ENCODE measurements at regions not wholly inside any gene's neighbourhood (a gene's known extent, or its start where the extent isn't known, plus 50 kb on each side); places are given as distances from the start of the nearest gene placed in this dataset.
A peak's percentile ranks its signal among the peaks of the same experiment; 100 is the strongest.

DNA sequence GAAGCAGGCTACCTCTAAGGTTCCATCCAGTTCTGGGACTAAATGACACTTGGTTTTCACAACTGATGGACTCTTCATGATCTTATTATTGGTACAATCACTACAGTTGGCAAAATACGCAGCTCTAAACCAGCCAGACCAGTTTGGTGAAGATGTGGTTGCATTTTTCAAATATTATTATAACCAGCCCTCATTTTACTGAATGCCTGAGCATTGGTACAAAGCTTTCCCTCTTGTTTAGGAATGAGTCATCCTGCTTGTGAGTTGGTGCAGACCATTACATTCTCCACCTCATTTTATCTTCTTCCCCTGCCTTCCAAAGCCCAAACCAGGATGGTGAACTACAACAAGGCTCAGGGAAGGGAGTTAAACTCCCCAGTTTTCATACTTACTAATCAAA, 223.1 kb downstream of the KDR start:
- DNase-seq, result peak; percentile 2 to 48
- H3K4me3 ChIP-seq, result no peak overlapping the region
- ChIA-PET CTCF (no interaction called here), POLR2A (ENCODE audit: unreplicated experiment) (no interaction called here)
- H3F3A ChIP-seq (ENCODE audit: insufficient read depth, low read depth), result no peaks in the 10 kb centered on the region
- TF ChIP-seq CTCF (conservative IDR thresholded peaks at IDR 0.05), result no peak
- no peak for TF ChIP-seq EZH2 (IDR thresholded peaks at IDR 0.05; ENCODE audit: low read depth)
- no peak overlapping the region for H2AFZ ChIP-seq
- no peaks in the 10 kb centered on the region for H3K79me2 ChIP-seq (ENCODE audit: low read depth)
- no peaks in the 10 kb centered on the region for H3K9me3 ChIP-seq (ENCODE audit: insufficient read depth, low read depth)
- no peak overlapping the region for H3K27ac ChIP-seq
- H3K4me1 ChIP-seq (replicated peaks; ENCODE audit: insufficient read depth), result no peaks in the 10 kb centered on the region
- BruUV-seq (replicated peaks), result no TSS peak
- intact Hi-C loops (cut with micrococcal nuclease; ENCODE audit: unreplicated experiment), result no loop called here
- H3K27me3 ChIP-seq (ENCODE audit: insufficient read depth, low read depth), result no peaks in the 10 kb centered on the region
- H3K9me2 ChIP-seq (ENCODE audit: insufficient read depth), result no peaks in the 10 kb centered on the region
- no peaks in the 10 kb centered on the region for H4K20me1 ChIP-seq (ENCODE audit: insufficient read depth)
- H3K4me2 ChIP-seq, result no peak overlapping the region
- no peaks in the 10 kb centered on the region for H3K36me3 ChIP-seq (ENCODE audit: low read depth)

DNA sequence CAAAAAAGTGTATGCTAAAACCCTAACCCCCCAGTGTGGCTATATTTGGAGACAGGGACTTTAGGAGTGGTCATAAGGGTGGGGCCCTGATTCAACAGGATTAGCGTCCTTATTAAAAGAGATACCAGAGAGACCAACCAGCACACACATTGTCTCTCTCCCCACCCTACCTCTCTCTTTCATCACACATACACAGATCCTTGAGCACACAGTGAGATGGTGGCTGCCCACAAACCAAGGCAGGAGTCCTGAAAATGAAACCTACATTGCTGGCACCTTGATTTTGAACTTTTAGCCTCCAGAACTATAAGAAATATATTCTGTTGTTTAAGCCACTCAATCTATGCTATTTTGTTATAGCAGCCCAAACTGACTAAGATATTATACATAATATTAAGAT, 224.2 kb downstream of the KDR start:
- Histone ChIP-seq H3K27ac (no peak overlapping the region), H2AFZ (no peak overlapping the region), H3K4me3 (no peak overlapping the region), H3K9me3 (ENCODE audit: insufficient read depth, low read depth) (no peaks in the 10 kb centered on the region), H4K20me1 (ENCODE audit: insufficient read depth) (no peaks in the 10 kb centered on the region), H3K4me1 (replicated peaks; ENCODE audit: insufficient read depth) (no peaks in the 10 kb centered on the region), H3K79me2 (ENCODE audit: low read depth) (no peaks in the 10 kb centered on the region), H3K27me3 (ENCODE audit: insufficient read depth, low read depth) (no peaks in the 10 kb centered on the region), H3K36me3 (ENCODE audit: low read depth) (no peaks in the 10 kb centered on the region), H3F3A (ENCODE audit: insufficient read depth, low read depth) (no peaks in the 10 kb centered on the region), H3K9me2 (ENCODE audit: insufficient read depth) (no peaks in the 10 kb centered on the region), H3K4me2 (no peak overlapping the region)
- ChIA-PET CTCF (no interaction called here), POLR2A (ENCODE audit: unreplicated experiment) (no interaction called here)
- no peak for TF ChIP-seq CTCF (conservative IDR thresholded peaks at IDR 0.05)
- no peak for TF ChIP-seq EZH2 (IDR thresholded peaks at IDR 0.05; ENCODE audit: low read depth)
- DNase-seq, result no peak
- no TSS peak for BruUV-seq (replicated peaks)
- intact Hi-C loops (cut with micrococcal nuclease; ENCODE audit: unreplicated experiment), result no loop called here

- no peaks in the 10 kb centered on the region for H4K20me1 ChIP-seq (ENCODE audit: insufficient read depth)
- no peaks in the 10 kb centered on the region for H3K9me3 ChIP-seq (ENCODE audit: insufficient read depth, low read depth)
- H3F3A ChIP-seq (ENCODE audit: insufficient read depth, low read depth), result no peaks in the 10 kb centered on the region
- no peaks in the 10 kb centered on the region for H3K36me3 ChIP-seq (ENCODE audit: low read depth)
- DNase-seq, result no peak
- ChIA-PET POLR2A (ENCODE audit: unreplicated experiment) (no interaction called here), CTCF (no interaction called here)
- no peaks in the 10 kb centered on the region for H3K27me3 ChIP-seq (ENCODE audit: insufficient read depth, low read depth)
- no peak overlapping the region for H3K4me3 ChIP-seq
- no peak overlapping the region for H2AFZ ChIP-seq
- H3K79me2 ChIP-seq (ENCODE audit: low read depth), result no peaks in the 10 kb centered on the region
- no peak overlapping the region for H3K4me2 ChIP-seq
- no peaks in the 10 kb centered on the region for H3K9me2 ChIP-seq (ENCODE audit: insufficient read depth)
- no peak for TF ChIP-seq EZH2 (IDR thresholded peaks at IDR 0.05; ENCODE audit: low read depth)
- no peak for TF ChIP-seq CTCF (conservative IDR thresholded peaks at IDR 0.05)
- H3K27ac ChIP-seq, result no peak overlapping the region
- H3K4me1 ChIP-seq (replicated peaks; ENCODE audit: insufficient read depth), result no peaks in the 10 kb centered on the region
- no TSS peak for BruUV-seq (replicated peaks)
- intact Hi-C loops (cut with micrococcal nuclease; ENCODE audit: unreplicated experiment), result no loop called here
Measured at GRCh38 chr4:54898656-54899340, 226.6 kb downstream of the KDR start.

Data from PC-9 (cell line).